ENCODE measurements at regions not wholly inside any gene's neighbourhood (a gene's known extent, or its start where the extent isn't known, plus 50 kb on each side); places are given as distances from the start of the nearest gene placed in this dataset.

DNA sequence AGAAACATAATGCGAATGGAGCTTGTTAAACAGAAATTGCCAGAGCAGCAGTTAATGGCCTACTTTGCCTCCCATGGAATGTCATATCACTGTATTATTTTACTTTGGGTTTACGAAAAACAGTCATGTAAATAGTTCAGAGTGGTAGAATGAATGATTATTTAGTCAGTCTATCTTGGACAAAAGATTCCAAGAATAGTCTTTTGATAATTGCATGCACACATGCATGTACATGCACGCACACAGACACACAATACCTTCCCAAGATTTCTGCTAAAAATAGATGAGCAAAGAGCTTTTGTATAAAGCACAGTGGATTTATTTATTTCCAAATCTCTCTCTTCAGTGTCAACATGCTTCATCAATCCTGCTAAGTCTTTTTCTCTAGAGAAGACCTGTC, 800.7 kb downstream of the DIPK2A start:
- no peaks in the 10 kb centered on the region for H3K36me3 ChIP-seq (ENCODE audit: control insufficient read depth in 1 of 2, insufficient read depth in 2 of 2, low read depth in 1 of 2, low read length in 2 of 2)
- H3K9ac ChIP-seq (ENCODE audit: low read length), result no peak overlapping the region
- no peak overlapping the region for H3K18ac ChIP-seq (ENCODE audit: low read depth in 1 of 2, low read length in 2 of 2)
- no peaks in the 10 kb centered on the region for H3K4me1 ChIP-seq (ENCODE audit: control insufficient read depth, insufficient read depth, low read depth, low read length)
- no peak overlapping the region for H3K23ac ChIP-seq (ENCODE audit: low read length in 2 of 2)
- no peak overlapping the region for H2AK5ac ChIP-seq (ENCODE audit: low read length, severe bottlenecking)
- H3K4me2 ChIP-seq (ENCODE audit: low read length, poor library complexity, severe bottlenecking), result no peak overlapping the region
- no peak overlapping the region for H2BK120ac ChIP-seq (ENCODE audit: low read depth, low read length)
- H3K9me3 ChIP-seq (ENCODE audit: control insufficient read depth, low read length), result no peaks in the 10 kb centered on the region
- H4K91ac ChIP-seq (ENCODE audit: low read length), result no peak overlapping the region
- H2BK12ac ChIP-seq (ENCODE audit: low read length in 2 of 2), result no peak overlapping the region
- no peak overlapping the region for H3K4ac ChIP-seq (ENCODE audit: low read depth in 1 of 2, low read length in 2 of 2)
- H3K27me3 ChIP-seq (ENCODE audit: control insufficient read depth in 1 of 2, insufficient read depth in 1 of 2, low read length in 2 of 2), result no peaks in the 10 kb centered on the region
- no peak overlapping the region for H3K4me3 ChIP-seq (ENCODE audit: insufficient read depth in 1 of 2, low read depth in 1 of 2, low read length in 2 of 2)
- H3K79me1 ChIP-seq (replicated peaks; ENCODE audit: low read length, poor library complexity, severe bottlenecking), result no peaks in the 10 kb centered on the region
- no peak overlapping the region for H3K14ac ChIP-seq (ENCODE audit: low read length in 2 of 2)
- H3K27ac ChIP-seq (ENCODE audit: low read length, poor library complexity, severe bottlenecking), result no peak overlapping the region
- 85% methylated on average over 1 of the region's 3 CpGs for WGBS
- DNase-seq, result no peak
- no peak overlapping the region for H2AFZ ChIP-seq (ENCODE audit: low read depth, low read length)
- H4K8ac ChIP-seq (ENCODE audit: low read length), result no peak overlapping the region
- no peak overlapping the region for H2BK15ac ChIP-seq (ENCODE audit: low read depth, poor library complexity, severe bottlenecking)
- no peak overlapping the region for H2BK5ac ChIP-seq (ENCODE audit: low read depth, low read length, poor library complexity, severe bottlenecking)

DNA sequence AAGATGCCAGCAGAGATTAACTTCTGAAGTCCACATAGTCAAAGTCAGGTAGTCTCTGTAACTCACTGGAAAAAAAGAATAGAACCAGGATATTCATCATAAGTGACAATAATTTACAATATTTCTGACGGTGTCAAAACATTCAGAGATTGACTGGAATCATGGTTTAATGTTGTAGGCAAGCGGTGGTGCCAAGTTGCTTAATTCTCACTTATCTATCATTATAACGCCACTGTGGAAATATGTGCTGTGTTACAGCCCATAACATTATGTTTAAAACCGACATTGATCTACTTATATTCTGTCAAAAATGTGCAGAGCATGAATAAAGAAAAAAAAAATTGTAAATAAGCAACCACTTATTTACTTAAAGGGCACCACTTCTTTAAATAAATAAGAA, 801.7 kb downstream of the DIPK2A start:
- Histone ChIP-seq H3K27me3 (ENCODE audit: control insufficient read depth in 1 of 2, insufficient read depth in 1 of 2, low read length in 2 of 2) (no peaks in the 10 kb centered on the region), H3K18ac (ENCODE audit: low read depth in 1 of 2, low read length in 2 of 2) (no peak overlapping the region), H3K4me3 (ENCODE audit: insufficient read depth in 1 of 2, low read depth in 1 of 2, low read length in 2 of 2) (no peak overlapping the region), H3K23ac (ENCODE audit: low read length in 2 of 2) (no peak overlapping the region), H2BK120ac (ENCODE audit: low read depth, low read length) (no peak overlapping the region), H2AK5ac (ENCODE audit: low read length, severe bottlenecking) (no peak overlapping the region), H2BK15ac (ENCODE audit: low read depth, poor library complexity, severe bottlenecking) (no peak overlapping the region), H3K4ac (ENCODE audit: low read depth in 1 of 2, low read length in 2 of 2) (no peak overlapping the region), H3K4me1 (ENCODE audit: control insufficient read depth, insufficient read depth, low read depth, low read length) (no peaks in the 10 kb centered on the region), H3K14ac (ENCODE audit: low read length in 2 of 2) (no peak overlapping the region), H3K27ac (ENCODE audit: low read length, poor library complexity, severe bottlenecking) (no peak overlapping the region), H3K9ac (ENCODE audit: low read length) (no peak overlapping the region), H4K91ac (ENCODE audit: low read length) (no peak overlapping the region), H2AFZ (ENCODE audit: low read depth, low read length) (no peak overlapping the region), H3K4me2 (ENCODE audit: low read length, poor library complexity, severe bottlenecking) (no peak overlapping the region), H3K79me1 (replicated peaks; ENCODE audit: low read length, poor library complexity, severe bottlenecking) (no peaks in the 10 kb centered on the region), H4K8ac (ENCODE audit: low read length) (no peak overlapping the region), H2BK5ac (ENCODE audit: low read depth, low read length, poor library complexity, severe bottlenecking) (no peak overlapping the region), H2BK12ac (ENCODE audit: low read length in 2 of 2) (no peak overlapping the region), H3K36me3 (ENCODE audit: control insufficient read depth in 1 of 2, insufficient read depth in 2 of 2, low read depth in 1 of 2, low read length in 2 of 2) (no peaks in the 10 kb centered on the region), H3K9me3 (ENCODE audit: control insufficient read depth, low read length) (no peaks in the 10 kb centered on the region)
- 100% methylated on average over 1 of the region's 4 CpGs for WGBS
- no peak for DNase-seq

GRCh38 chr3:144774897-144775296, 803.3 kb downstream of the DIPK2A start:
- 92% methylated on average over 5 of the region's 5 CpGs for WGBS

GRCh38 chr3:144775551-144775950, 803.9 kb downstream of the DIPK2A start:
- Histone ChIP-seq H3K79me1 (replicated peaks; ENCODE audit: low read length, poor library complexity, severe bottlenecking) (no peaks in the 10 kb centered on the region), H3K27me3 (ENCODE audit: control insufficient read depth in 1 of 2, insufficient read depth in 1 of 2, low read length in 2 of 2) (no peaks in the 10 kb centered on the region), H2BK15ac (ENCODE audit: low read depth, poor library complexity, severe bottlenecking) (no peak overlapping the region), H2BK5ac (ENCODE audit: low read depth, low read length, poor library complexity, severe bottlenecking) (no peak overlapping the region), H3K4me2 (ENCODE audit: low read length, poor library complexity, severe bottlenecking) (no peak overlapping the region), H2AK5ac (ENCODE audit: low read length, severe bottlenecking) (no peak overlapping the region), H3K9me3 (ENCODE audit: control insufficient read depth, low read length) (no peaks in the 10 kb centered on the region), H4K91ac (ENCODE audit: low read length) (no peak overlapping the region), H3K4ac (ENCODE audit: low read depth in 1 of 2, low read length in 2 of 2) (no peak overlapping the region), H3K27ac (ENCODE audit: low read length, poor library complexity, severe bottlenecking) (no peak overlapping the region), H2AFZ (ENCODE audit: low read depth, low read length) (no peak overlapping the region), H3K18ac (ENCODE audit: low read depth in 1 of 2, low read length in 2 of 2) (no peak overlapping the region), H3K36me3 (ENCODE audit: control insufficient read depth in 1 of 2, insufficient read depth in 2 of 2, low read depth in 1 of 2, low read length in 2 of 2) (no peaks in the 10 kb centered on the region), H3K4me1 (ENCODE audit: control insufficient read depth, insufficient read depth, low read depth, low read length) (no peaks in the 10 kb centered on the region), H3K9ac (ENCODE audit: low read length) (no peak overlapping the region), H3K14ac (ENCODE audit: low read length in 2 of 2) (no peak overlapping the region), H3K4me3 (ENCODE audit: insufficient read depth in 1 of 2, low read depth in 1 of 2, low read length in 2 of 2) (no peak overlapping the region), H3K23ac (ENCODE audit: low read length in 2 of 2) (no peak overlapping the region), H2BK12ac (ENCODE audit: low read length in 2 of 2) (no peak overlapping the region), H4K8ac (ENCODE audit: low read length) (no peak overlapping the region), H2BK120ac (ENCODE audit: low read depth, low read length) (no peak overlapping the region)
- DNase-seq, result no peak

More at GRCh38 chr3:144774897-144775296, 803.3 kb downstream of the DIPK2A start:
- Histone ChIP-seq H2BK120ac (ENCODE audit: low read depth, low read length) (no peak overlapping the region), H3K18ac (ENCODE audit: low read depth in 1 of 2, low read length in 2 of 2) (no peak overlapping the region), H3K9ac (ENCODE audit: low read length) (no peak overlapping the region), H3K4me1 (ENCODE audit: control insufficient read depth, insufficient read depth, low read depth, low read length) (no peaks in the 10 kb centered on the region), H2BK5ac (ENCODE audit: low read depth, low read length, poor library complexity, severe bottlenecking) (no peak overlapping the region), H2AFZ (ENCODE audit: low read depth, low read length) (no peak overlapping the region), H2AK5ac (ENCODE audit: low read length, severe bottlenecking) (no peak overlapping the region), H3K4ac (ENCODE audit: low read depth in 1 of 2, low read length in 2 of 2) (no peak overlapping the region), H3K27ac (ENCODE audit: low read length, poor library complexity, severe bottlenecking) (no peak overlapping the region), H2BK15ac (ENCODE audit: low read depth, poor library complexity, severe bottlenecking) (no peak overlapping the region), H3K23ac (ENCODE audit: low read length in 2 of 2) (no peak overlapping the region), H4K91ac (ENCODE audit: low read length) (no peak overlapping the region), H3K27me3 (ENCODE audit: control insufficient read depth in 1 of 2, insufficient read depth in 1 of 2, low read length in 2 of 2) (no peaks in the 10 kb centered on the region), H2BK12ac (ENCODE audit: low read length in 2 of 2) (no peak overlapping the region), H3K4me3 (ENCODE audit: insufficient read depth in 1 of 2, low read depth in 1 of 2, low read length in 2 of 2) (no peak overlapping the region), H3K14ac (ENCODE audit: low read length in 2 of 2) (no peak overlapping the region), H3K4me2 (ENCODE audit: low read length, poor library complexity, severe bottlenecking) (no peak overlapping the region), H3K9me3 (ENCODE audit: control insufficient read depth, low read length) (no peaks in the 10 kb centered on the region), H3K79me1 (replicated peaks; ENCODE audit: low read length, poor library complexity, severe bottlenecking) (no peaks in the 10 kb centered on the region), H4K8ac (ENCODE audit: low read length) (no peak overlapping the region), H3K36me3 (ENCODE audit: control insufficient read depth in 1 of 2, insufficient read depth in 2 of 2, low read depth in 1 of 2, low read length in 2 of 2) (no peaks in the 10 kb centered on the region)
- no peak for DNase-seq
